Liver (tissue), 7 donors: ENCODE measurements at regions not wholly inside any gene's neighbourhood (a gene's known extent, or its start where the extent isn't known, plus 50 kb on each side); places are given as distances from the start of the nearest gene placed in this dataset.

Source experiments
- DNase-seq: peaks from one replicate; pipeline ENCODE4 v3.0.0-alpha.2; 2017; ENCODE audit warnings: low spot score
- H3K27ac ChIP-seq, 2 donors: one replicate each; pipeline ENCODE4 v1.7.0; 2013; ENCODE audit warnings: inconsistent platforms in 2 of 2, low read length in 2 of 2, control low read depth in 1 of 2, low read depth in 1 of 2, mild to moderate bottlenecking in 1 of 2
- H3K27me3 ChIP-seq, 4 donors: one replicate each; pipeline versions ENCODE4 v1.6.1 to v1.7.0; 2013; ENCODE audit warnings: low read length in 3 of 4, inconsistent platforms in 1 of 4, mild to moderate bottlenecking in 1 of 4, moderate library complexity in 1 of 4; ENCODE audit not compliant: control insufficient read depth in 4 of 4, insufficient read depth in 4 of 4
- H3K36me3 ChIP-seq, 4 donors: one replicate each; pipeline versions ENCODE4 v1.6.1 to v1.7.0; 2013; ENCODE audit warnings: low read length in 3 of 4, mild to moderate bottlenecking in 3 of 4, low read depth in 1 of 4, moderate library complexity in 1 of 4; ENCODE audit not compliant: control insufficient read depth in 4 of 4, insufficient read depth in 3 of 4
- H3K4me1 ChIP-seq, 4 donors: one replicate each; pipeline versions ENCODE4 v1.6.1 to v1.7.0; 2013; ENCODE audit warnings: low read length in 3 of 4, mild to moderate bottlenecking in 3 of 4, moderate library complexity in 1 of 4; ENCODE audit not compliant: control insufficient read depth in 4 of 4, insufficient read depth in 4 of 4
- H3K4me3 ChIP-seq, 3 donors: one replicate each; pipeline versions ENCODE4 v1.6.1 to v1.7.0; 2013; ENCODE audit warnings: low read length in 3 of 3, control low read depth in 1 of 3, low read depth in 1 of 3, mild to moderate bottlenecking in 1 of 3
- H3K9ac ChIP-seq, 2 donors: one replicate each; pipeline ENCODE4 v1.7.0; 2013; ENCODE audit warnings: low read length in 2 of 2, mild to moderate bottlenecking in 2 of 2, moderate library complexity in 2 of 2, control low read depth in 1 of 2, low read depth in 1 of 2
- H3K9me3 ChIP-seq, 4 donors: one replicate each; pipeline versions ENCODE4 v1.6.1 to v1.7.0; 2013; ENCODE audit warnings: low read length in 3 of 4; ENCODE audit not compliant: control insufficient read depth in 4 of 4
- FOXA1 ChIP-seq: IDR thresholded peaks from 2 replicates; pipeline ENCODE4 v1.6.1; 2016; ENCODE audit warnings: antibody characterized with exemption
- HNF4A ChIP-seq, 2 donors: conservative IDR thresholded peaks; 2 replicates each; pipeline ENCODE4 v1.6.1; 2016; ENCODE audit warnings: antibody characterized with exemption in 2 of 2, mild to moderate bottlenecking in 2 of 2
- JUND ChIP-seq, 2 donors: IDR thresholded peaks; 2 replicates each; pipeline ENCODE4 v1.6.1; 2016; ENCODE audit warnings: antibody characterized with exemption in 2 of 2
- NR2F2 ChIP-seq: IDR thresholded peaks from 2 replicates; pipeline ENCODE4 v1.6.1; 2016; ENCODE audit warnings: antibody characterized with exemption
- RAD21 ChIP-seq, 2 donors: IDR thresholded peaks; 2 replicates each; pipeline ENCODE4 v1.6.1; 2016; ENCODE audit warnings: antibody characterized with exemption in 2 of 2, mild to moderate bottlenecking in 2 of 2
- RXRA ChIP-seq, 2 donors: IDR thresholded peaks; 2 replicates each; pipeline ENCODE4 v1.6.1; 2017 to 2018; ENCODE audit warnings: antibody characterized with exemption in 2 of 2, mild to moderate bottlenecking in 1 of 2
- SP1 ChIP-seq: IDR thresholded peaks from 2 replicates; pipeline ENCODE4 v1.6.1; 2018; ENCODE audit warnings: antibody characterized with exemption, mild to moderate bottlenecking
- YY1 ChIP-seq: IDR thresholded peaks from 2 replicates; pipeline ENCODE4 v1.6.1; 2016; ENCODE audit warnings: antibody characterized with exemption, mild to moderate bottlenecking
- ZBTB33 ChIP-seq: IDR thresholded peaks from 2 replicates; pipeline ENCODE4 v1.6.1; 2016; ENCODE audit warnings: antibody characterized with exemption
- WGBS: extraction: QIAGEN DNeasy Blood & Tissue Kit; methylation state at CpG from one replicate; pipeline ENCODE4 v1.1.7; 2013; 5-methylcytosine and 5-hydroxymethylcytosine counted together
- donor health status: healthy.
- donor health status: healthy.
- donor health status: healthy.
- donor health status: healthy.

GRCh38 chr10:85293483-85293882 lies 965.1 kb downstream of the CCSER2 start:
- no peak for TF ChIP-seq JUND (IDR thresholded peaks at IDR 0.05)
- TF ChIP-seq HNF4A (conservative IDR thresholded peaks at IDR 0.05): no peak
- no peak for TF ChIP-seq SP1
- H3K27me3 ChIP-seq: no peaks in the 10 kb centered on the region
- no peak overlapping the region for H3K4me3 ChIP-seq
- no peak overlapping the region for H3K27ac ChIP-seq
- DNase-seq: no peak
- 89% methylated on average over 3 of the region's 3 CpGs for WGBS
- no peaks in the 10 kb centered on the region for H3K4me1 ChIP-seq
- no peak overlapping the region for H3K9ac ChIP-seq
- H3K36me3 ChIP-seq: no peaks in the 10 kb centered on the region
- no peaks in the 10 kb centered on the region for H3K9me3 ChIP-seq

- H3K4me1 ChIP-seq: no peaks in the 10 kb centered on the region
- H3K9me3 ChIP-seq: no peaks in the 10 kb centered on the region
- no peaks in the 10 kb centered on the region for H3K36me3 ChIP-seq
- TF ChIP-seq RXRA (IDR thresholded peaks at IDR 0.05): no peak
- no peaks in the 10 kb centered on the region for H3K27me3 ChIP-seq
- no peak for DNase-seq
- no peak overlapping the region for H3K4me3 ChIP-seq
- H3K27ac ChIP-seq: no peak overlapping the region
- WGBS: 60% methylated on average over 2 of the region's 2 CpGs
- no peak overlapping the region for H3K9ac ChIP-seq
Observed at GRCh38 chr10:85311613-85312337, 983.4 kb downstream of the CCSER2 start.

GRCh38 chr10:85315657-85316056 lies 987.3 kb downstream of the CCSER2 start:
- H3K9ac ChIP-seq: no peak overlapping the region

GRCh38 chr10:85316276-85316675 lies 987.9 kb downstream of the CCSER2 start:
- Histone ChIP-seq H3K27ac (no peak overlapping the region), H3K27me3 (no peaks in the 10 kb centered on the region), H3K9ac (no peak overlapping the region), H3K9me3 (no peaks in the 10 kb centered on the region), H3K4me1 (no peaks in the 10 kb centered on the region), H3K4me3 (no peak overlapping the region), H3K36me3 (no peaks in the 10 kb centered on the region)
- TF ChIP-seq YY1: no peak
- no peak for DNase-seq
- 93% methylated on average over 4 of the region's 4 CpGs for WGBS

More at GRCh38 chr10:85315657-85316056, 987.3 kb downstream of the CCSER2 start:
- H3K9me3 ChIP-seq: no peaks in the 10 kb centered on the region
- 41% methylated on average over 4 of the region's 4 CpGs for WGBS
- TF ChIP-seq ZBTB33 (no peak), HNF4A (conservative IDR thresholded peaks at IDR 0.05) (peak; percentile 55 to 66), RAD21 (IDR thresholded peaks at IDR 0.05) (no peak), FOXA1 (no peak), NR2F2 (no peak)
- no peak for DNase-seq
- no peaks in the 10 kb centered on the region for H3K36me3 ChIP-seq
- no peak overlapping the region for H3K4me3 ChIP-seq
- H3K27ac ChIP-seq: no peak overlapping the region
- no peaks in the 10 kb centered on the region for H3K27me3 ChIP-seq
- H3K4me1 ChIP-seq: no peaks in the 10 kb centered on the region
